ENCODE measurements at regions not wholly inside any gene's neighbourhood (a gene's known extent, or its start where the extent isn't known, plus 50 kb on each side); places are given as distances from the start of the nearest gene placed in this dataset.
"Not testable (repeated sequence)": the region's sequence is repeated elsewhere in the genome, so short reads cannot be mapped to it uniquely, and the experiment has no call there.

DNA sequence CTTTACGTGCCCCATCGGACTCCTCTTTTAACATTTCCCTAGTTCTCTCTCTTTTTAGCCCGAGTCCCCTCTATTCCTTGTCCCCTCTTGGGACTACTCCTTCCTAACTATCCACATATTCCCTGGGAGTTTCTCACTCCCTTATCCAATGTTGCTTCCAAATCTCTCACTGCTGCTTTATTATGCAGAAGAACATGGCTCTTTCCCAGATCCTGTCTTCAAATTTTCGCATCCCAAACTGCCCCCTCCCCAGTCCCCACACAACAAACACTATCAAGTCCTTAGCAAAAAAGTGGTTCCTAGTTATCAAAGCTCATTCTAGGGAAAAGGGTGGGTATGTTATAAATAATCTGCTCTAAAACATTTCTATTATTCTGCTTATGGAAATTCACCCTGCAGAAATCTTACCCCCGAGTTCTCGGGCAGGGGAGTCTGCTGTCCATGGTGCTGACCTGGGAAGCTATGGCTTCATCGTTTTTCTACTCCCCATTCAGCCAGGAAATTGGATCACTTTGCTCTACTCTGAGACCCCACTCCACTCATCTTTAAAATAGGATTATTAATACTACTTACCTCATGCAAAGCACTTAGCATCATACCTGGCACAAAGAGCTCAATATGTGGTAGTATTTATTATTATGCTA, 393.5 kb downstream of the BUD13 start:
- DNase-seq (ENCODE audit: low spot score): no peak

GRCh38 chr11:116376547-116376946, 396.2 kb downstream of the BUD13 start:
- DNase-seq (ENCODE audit: low spot score): no peak

GRCh38 chr11:116376054-116376453, 396.7 kb downstream of the BUD13 start:
- DNase-seq (ENCODE audit: low spot score): no peak

DNA sequence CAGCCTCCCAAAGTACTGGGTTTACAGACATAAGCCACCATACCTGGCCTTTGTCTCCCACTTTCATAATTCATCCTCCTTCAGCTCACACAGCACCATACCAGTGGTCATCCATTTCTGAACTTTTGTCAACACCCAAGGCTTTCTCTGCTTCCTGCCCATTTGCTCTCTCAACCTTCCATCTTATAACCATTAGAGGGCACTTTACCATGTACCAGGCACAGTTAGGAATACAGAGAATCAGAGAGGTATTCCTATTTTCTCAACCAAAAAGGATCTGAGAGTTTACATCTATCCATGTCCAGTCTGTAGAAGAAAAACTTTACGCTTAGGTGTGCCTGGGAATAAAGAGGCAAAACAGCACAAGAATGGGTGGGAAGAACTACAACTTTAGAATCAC, 397.6 kb downstream of the BUD13 start:
- no peak for DNase-seq (ENCODE audit: low spot score)

- no peak for DNase-seq (ENCODE audit: low spot score)
Observed at GRCh38 chr11:116374085-116374484, 398.7 kb downstream of the BUD13 start.

DNA sequence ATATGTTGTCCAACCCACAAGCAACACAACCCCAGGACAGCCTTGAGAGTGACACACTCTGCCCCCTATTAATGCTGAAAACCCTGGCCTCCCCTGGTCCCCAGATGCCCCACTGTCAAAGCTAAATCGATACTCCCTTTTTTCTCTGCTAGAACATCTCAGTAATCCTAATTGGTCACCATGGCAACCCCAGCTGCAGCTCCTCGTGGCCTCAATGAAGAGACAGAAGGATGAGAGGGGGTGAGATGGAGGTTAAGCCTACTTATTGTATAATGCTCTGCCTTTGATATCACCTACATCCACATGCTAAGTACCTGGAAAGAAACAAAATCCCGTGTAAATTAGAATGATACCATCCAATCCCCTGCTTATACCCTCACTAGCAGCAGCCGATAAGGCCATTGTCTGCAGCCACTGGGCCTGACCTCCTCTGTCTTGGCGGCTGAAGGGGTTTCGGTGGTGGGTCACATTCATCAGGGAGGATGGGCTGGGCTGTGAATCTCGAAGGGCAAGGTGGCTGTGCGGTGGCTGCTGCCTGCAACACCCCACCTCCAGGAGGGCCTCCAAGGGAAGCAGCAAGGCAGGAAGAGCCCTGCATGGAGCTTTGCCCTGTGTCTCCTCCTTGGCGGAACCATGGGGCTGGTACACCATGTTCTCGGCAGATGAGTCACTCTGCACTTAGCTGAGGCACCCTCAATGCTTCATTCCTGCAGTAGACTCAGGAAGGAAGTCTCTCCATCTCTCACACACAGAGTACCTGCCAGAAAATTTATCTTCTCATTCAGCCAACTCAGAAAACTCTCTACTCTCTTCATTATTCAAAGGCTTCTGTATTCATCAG, 399.5 kb downstream of the BUD13 start:
- peak; percentile 28 for DNase-seq (ENCODE audit: low spot score)

DNA sequence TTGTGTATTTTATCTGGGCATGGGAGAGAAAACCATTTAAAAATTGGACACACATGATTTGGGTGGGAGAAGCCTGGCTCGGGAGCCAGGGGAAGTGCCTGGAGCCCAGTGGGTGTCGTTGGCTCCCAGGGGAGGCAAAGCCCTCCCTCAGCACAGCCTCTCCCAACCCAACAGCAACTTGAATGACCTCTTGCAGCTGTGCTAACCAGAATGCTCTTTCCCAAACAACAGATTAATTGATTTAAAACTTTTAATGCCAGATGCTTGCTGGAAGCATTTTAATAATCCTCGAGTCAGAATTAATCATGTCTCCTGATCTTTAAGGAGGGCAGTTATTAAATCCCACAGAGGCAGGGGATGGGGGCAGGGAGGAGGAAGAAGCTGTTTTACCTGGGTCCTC, 401.6 kb downstream of the BUD13 start:
- DNase-seq (ENCODE audit: low spot score): no peak

- DNase-seq (ENCODE audit: low spot score): no peak
Observed at GRCh38 chr11:116368784-116369183, 404.0 kb downstream of the BUD13 start.

DNA sequence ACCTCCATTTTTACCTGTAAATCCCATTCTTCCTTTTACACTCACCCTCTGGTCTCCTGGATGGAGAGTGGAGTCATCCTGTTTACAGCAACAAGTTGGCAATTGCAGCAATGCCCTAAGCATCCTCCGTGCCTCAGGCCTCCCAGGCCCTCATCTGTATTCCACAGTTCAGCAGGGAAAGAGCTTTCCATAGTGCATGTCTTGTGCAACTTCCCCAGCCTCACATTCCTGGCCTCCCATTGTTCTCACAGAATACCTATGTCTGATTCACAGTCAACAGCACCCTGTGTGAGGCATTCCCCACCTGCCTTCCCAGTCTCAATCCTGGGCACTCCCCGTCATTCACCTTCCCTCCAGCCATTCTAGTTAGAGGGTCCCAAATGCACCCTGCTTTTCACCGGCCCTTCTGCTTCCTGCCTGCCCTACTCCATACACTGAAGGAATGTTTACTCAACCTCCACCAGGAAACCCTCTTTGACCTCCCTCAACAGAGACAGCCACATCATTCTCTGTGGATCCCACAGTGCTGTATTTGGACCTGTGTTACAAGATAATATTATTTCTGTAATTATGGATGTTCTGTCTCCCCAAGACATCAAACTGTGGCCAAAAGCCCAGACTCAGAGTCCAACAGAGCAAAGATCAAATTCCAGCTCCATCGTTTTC, 405.7 kb downstream of the BUD13 start:
- DNase-seq (ENCODE audit: low spot score): no peak

- no peak for DNase-seq (ENCODE audit: low spot score)
Observed at GRCh38 chr11:116366451-116366850, 406.3 kb downstream of the BUD13 start.

GRCh38 chr11:116364925-116365324, 407.9 kb downstream of the BUD13 start:
- DNase-seq (ENCODE audit: low spot score): not testable (repeated sequence)

DNA sequence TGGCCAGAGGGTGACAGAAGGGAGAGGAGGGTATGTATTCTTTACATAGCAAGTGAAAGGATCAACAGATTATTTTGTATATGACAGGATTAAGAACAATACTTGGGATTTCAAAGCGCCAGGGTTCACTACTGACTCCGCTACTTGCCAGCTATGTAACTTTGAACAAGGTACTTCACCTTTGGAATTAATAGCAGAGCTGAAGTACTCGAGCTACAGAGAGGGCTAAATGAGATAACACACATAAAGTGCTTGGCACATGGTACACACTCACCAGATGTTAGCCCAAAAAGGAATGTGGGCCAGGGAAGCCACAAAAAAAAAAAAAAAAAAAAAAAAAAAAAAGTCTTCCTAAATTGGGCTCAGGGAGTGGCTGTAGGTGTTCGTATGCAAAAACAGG, 408.4 kb downstream of the BUD13 start:
- no peak for DNase-seq (ENCODE audit: low spot score)

GRCh38 chr11:116360221-116360941, 412.4 kb downstream of the BUD13 start:
- no peak for DNase-seq (ENCODE audit: low spot score)

GRCh38 chr11:116357784-116358544, 414.8 kb downstream of the BUD13 start:
- no peak for DNase-seq (ENCODE audit: low spot score)

GRCh38 chr11:116356451-116356850, 416.3 kb downstream of the BUD13 start:
- no peak for DNase-seq (ENCODE audit: low spot score)

DNA sequence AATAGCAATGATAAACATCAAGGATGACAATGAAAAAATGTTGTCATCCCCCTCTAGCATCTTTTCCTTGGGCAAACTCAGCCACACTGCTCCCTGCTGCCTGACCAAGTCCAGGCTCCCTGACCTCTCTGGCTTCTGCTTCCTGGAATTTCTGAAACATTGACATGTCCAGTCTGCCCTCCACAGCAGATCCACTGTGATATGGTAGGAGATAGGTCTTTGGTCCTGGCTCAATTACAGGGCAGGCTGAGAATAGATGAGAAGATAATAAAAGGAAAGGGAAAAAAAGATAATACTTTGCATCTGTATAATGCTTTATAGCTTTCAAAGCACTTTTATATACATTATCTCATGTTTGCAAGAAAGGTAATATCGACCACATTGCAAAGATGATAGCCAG, 417.7 kb downstream of the BUD13 start:
- no peak for DNase-seq (ENCODE audit: low spot score)

DNA sequence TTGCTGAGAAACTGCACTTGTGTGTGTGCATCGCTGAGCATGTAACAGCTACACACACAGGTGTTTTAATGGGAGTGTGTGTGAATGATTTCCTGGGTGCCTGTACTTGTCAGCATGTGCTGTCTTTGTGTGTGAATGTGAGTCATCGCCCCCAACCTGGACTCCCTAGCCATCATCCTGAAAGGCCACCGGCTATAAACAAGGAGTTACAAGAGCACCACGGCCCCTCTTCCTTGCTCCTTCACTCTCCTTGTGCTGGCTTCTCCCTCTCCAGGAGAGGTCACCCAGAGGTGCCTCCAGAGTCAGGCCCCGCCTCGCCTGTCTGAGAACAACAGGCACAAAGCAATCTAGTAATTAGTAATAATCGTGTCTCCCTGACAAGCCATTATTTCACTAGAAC, 419.2 kb downstream of the BUD13 start:
- DNase-seq (ENCODE audit: low spot score): no peak

DNA sequence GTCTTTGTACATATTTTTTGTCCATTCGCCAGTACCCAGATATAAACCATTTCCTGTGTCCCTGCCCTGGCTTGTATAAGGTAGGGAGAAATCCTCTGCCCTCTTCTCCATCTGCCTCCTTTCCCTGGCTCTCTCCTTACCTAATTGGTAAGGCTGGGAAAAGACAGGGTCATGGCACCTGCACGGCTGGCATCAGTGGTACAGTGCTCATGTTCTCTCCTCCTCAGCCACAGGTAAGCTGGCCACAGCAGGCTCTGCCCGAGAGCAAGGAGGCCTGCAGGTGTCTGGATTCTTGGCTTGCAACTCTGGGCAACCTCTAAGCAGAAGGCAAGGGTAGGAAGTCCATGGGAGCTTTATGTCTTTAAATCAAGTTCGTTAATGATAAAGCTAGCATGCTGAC, 419.9 kb downstream of the BUD13 start:
- no peak for DNase-seq (ENCODE audit: low spot score)

DNA sequence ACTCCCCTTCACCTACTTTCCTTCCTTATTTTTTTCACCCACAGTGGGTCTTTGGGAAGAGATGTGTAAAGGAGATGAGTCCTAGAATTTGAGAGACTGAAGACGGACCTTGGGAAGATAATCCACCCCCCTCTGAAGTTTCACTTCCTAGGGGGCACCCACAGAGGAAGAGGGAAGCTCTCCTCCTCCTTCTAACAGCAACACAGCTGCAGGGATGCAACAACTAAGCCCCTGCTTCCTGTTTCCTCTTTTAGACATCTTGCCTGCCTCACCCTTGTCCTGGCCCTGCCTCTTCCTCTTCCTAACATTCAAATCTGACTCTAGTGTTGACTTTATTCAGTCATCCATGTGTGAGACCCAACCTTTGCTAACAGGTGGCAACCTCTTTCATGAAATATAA, 424.6 kb downstream of the BUD13 start:
- no peak for DNase-seq (ENCODE audit: low spot score)

DNA sequence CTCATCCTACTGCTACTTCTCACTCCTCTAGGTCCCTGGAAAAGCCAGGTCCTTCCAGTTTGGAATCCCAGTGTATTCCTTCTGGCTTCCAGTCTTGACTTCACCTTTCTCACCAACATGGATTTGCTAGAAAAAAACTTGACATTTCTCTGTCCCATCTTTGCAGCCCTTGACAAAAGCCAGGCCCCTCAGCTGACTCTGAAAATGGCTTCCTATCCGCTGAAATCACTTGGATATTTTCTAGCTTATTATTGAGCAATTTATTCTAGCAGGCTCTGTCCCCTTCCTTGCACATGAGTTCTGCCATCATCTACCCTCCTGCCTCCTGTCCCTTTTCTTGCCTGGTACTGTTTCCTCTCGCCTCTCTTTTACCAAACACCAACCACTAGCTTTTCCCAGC, 427.2 kb downstream of the BUD13 start:
- DNase-seq (ENCODE audit: low spot score): no peak

- DNase-seq (ENCODE audit: low spot score): no peak
Observed at GRCh38 chr11:116344601-116345000, 428.2 kb downstream of the BUD13 start.
